ENCODE measurements at regions not wholly inside any gene's neighbourhood (a gene's known extent, or its start where the extent isn't known, plus 50 kb on each side); places are given as distances from the start of the nearest gene placed in this dataset.

GRCh38 chr9:38183994-38184568, 115.1 kb upstream of the SHB start:
- no peak for TF ChIP-seq CTCF (conservative IDR thresholded peaks at IDR 0.05; ENCODE audit: low read depth, low read length)
- no peak for TF ChIP-seq EZH2 (IDR thresholded peaks at IDR 0.05; ENCODE audit: low read length, unreplicated experiment)
- TF ChIP-seq EZH2phosphoT487 (IDR thresholded peaks at IDR 0.05; ENCODE audit: borderline replicate concordance, low read length) = no peak

All from PC-3 (cell line).